ENCODE measurements at regions not wholly inside any gene's neighbourhood (a gene's known extent, or its start where the extent isn't known, plus 50 kb on each side); places are given as distances from the start of the nearest gene placed in this dataset.
"Not testable (repeated sequence)": the region's sequence is repeated elsewhere in the genome, so short reads cannot be mapped to it uniquely, and the experiment has no call there.

DNA sequence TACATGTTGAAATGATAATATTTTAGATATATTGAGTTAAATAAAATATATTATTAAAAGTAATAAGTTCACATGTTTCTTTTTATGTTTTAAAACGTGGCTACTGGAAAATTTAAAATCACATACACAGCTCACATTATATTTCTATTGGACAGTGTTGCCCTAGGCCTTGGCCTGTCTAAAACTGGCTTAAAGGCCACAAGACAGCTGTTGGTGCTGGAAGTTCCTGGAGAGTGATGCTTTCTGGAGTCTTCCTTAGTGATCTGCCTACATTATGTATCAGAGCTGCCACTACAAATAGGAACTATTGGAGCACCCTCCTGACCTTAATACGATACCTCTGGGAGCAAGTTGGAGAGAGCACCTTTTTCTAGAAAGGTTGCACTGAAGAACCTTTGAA is 254.1 kb upstream of the C2CD4B start:
- Histone ChIP-seq H3K4me3 (ENCODE audit: low read depth, low read length) (no peak overlapping the region), H3K36me3 (ENCODE audit: control insufficient read depth, insufficient read depth, low read length) (no peaks in the 10 kb centered on the region), H3K27me3 (ENCODE audit: control insufficient read depth, insufficient read depth, low read length) (no peaks in the 10 kb centered on the region)
- TF ChIP-seq, protein P1, sequence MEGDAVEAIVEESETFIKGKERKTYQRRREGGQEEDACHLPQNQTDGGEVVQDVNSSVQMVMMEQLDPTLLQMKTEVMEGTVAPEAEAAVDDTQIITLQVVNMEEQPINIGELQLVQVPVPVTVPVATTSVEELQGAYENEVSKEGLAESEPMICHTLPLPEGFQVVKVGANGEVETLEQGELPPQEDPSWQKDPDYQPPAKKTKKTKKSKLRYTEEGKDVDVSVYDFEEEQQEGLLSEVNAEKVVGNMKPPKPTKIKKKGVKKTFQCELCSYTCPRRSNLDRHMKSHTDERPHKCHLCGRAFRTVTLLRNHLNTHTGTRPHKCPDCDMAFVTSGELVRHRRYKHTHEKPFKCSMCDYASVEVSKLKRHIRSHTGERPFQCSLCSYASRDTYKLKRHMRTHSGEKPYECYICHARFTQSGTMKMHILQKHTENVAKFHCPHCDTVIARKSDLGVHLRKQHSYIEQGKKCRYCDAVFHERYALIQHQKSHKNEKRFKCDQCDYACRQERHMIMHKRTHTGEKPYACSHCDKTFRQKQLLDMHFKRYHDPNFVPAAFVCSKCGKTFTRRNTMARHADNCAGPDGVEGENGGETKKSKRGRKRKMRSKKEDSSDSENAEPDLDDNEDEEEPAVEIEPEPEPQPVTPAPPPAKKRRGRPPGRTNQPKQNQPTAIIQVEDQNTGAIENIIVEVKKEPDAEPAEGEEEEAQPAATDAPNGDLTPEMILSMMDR (IDR thresholded peaks at IDR 0.05; ENCODE audit: insufficient read depth, low read length, poor library complexity, severe bottlenecking), result no peak
- DNase-seq (ENCODE audit: low read depth), result no peak

DNA sequence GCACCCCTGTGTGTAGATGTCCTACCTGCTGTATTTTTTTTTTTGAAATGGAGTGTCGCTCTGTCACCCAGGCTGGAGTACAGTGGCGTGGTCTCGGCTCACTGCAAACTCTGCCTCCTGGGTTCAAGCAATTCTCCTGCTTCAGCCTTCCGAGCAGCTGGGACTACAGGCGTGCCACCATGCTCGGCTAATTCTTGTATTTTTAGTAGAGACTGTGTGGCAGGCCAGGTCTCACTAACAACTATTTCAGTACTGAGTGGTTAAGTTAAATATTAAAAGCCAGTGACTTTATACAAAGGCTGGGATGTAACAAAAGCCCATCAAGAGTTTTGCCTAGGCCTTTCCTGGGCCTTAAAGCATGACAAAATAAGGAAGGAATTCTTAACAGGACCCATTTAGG is 255.3 kb upstream of the C2CD4B start:
- peak; percentile 55 for DNase-seq (ENCODE audit: low read depth)
- not testable (repeated sequence) for H3K27me3 ChIP-seq (ENCODE audit: control insufficient read depth, insufficient read depth, low read length); H3K36me3 ChIP-seq (ENCODE audit: control insufficient read depth, insufficient read depth, low read length); H3K4me3 ChIP-seq (ENCODE audit: low read depth, low read length)

DNA sequence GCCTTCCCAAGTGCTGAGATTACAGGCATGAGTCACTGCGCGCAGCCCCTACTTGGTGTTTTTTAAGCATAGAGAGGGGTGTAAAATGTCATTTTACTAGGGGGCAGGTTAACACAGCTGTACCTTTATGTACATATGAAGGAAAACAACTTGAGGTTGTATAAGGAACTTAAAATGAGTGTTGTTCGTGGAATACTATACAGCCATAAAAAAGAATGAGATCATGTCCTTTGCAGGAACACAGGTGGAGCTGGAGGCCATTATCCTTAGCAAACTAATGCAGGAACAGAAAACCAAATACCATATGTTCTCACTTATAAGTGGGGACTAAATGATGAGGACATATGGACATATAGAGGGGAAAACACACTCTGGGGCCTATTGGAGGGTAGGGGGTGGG is 256.2 kb upstream of the C2CD4B start:
- Histone ChIP-seq H3K27me3 (ENCODE audit: control insufficient read depth, insufficient read depth, low read length) (no peaks in the 10 kb centered on the region), H3K4me3 (ENCODE audit: low read depth, low read length) (no peak overlapping the region), H3K36me3 (ENCODE audit: control insufficient read depth, insufficient read depth, low read length) (no peaks in the 10 kb centered on the region)
- no peak for DNase-seq (ENCODE audit: low read depth)
- TF ChIP-seq, protein P1 (IDR thresholded peaks at IDR 0.05; ENCODE audit: insufficient read depth, low read length, poor library complexity, severe bottlenecking), result no peak

DNA sequence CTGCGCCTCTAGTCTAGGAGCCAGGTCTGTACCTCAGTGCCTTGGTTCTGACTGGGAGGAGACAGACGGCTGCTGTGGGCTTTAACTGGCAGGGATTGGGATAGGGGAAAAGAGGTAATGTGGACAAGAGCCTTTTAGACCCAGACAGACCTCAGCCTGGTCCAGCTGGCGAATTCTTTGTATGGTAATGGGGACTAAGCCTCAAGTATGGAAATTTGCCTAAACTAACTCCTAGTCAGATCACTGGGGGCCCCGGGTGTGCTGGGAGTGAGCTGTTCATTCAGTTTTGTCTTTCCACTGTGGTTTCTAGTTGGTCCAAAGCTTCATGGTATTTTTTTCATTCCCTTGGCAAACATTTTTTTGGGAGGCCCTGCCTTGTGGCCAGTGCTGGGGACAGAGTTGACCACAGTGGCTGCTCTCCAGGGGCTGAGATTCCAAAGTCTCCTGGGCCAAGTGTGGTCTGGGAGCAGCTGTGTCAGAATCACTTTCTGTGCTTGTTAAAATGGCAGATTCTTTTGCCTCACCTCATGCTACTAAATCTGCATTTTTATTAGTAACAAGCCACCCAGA is 261.4 kb upstream of the C2CD4B start:
- no peaks in the 10 kb centered on the region for H3K36me3 ChIP-seq (ENCODE audit: control insufficient read depth, insufficient read depth, low read length)
- no peak for DNase-seq (ENCODE audit: low read depth)
- H3K4me3 ChIP-seq (ENCODE audit: low read depth, low read length), result no peak overlapping the region
- TF ChIP-seq, protein P1 (IDR thresholded peaks at IDR 0.05; ENCODE audit: insufficient read depth, low read length, poor library complexity, severe bottlenecking), result no peak
- no peaks in the 10 kb centered on the region for H3K27me3 ChIP-seq (ENCODE audit: control insufficient read depth, insufficient read depth, low read length)

DNA sequence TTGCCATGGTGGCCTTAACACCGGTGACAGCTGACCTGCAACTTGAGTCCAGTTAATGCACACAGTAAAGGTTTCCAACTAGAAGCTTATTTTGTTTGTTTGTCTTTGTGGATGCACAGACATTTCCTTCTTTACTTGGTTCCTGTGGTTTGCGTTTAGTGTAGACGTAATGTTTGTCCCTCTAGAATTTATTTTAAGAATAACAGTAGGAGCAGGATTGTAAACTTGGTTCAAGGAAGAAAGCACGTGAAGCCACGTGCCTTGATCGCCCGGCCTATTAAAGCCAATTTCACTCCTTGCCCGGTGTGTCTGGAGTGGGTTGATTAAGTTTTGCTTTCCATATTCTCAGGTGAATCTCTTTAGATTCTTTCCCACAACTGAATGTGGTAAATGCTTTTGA is 263.2 kb upstream of the C2CD4B start:
- H3K36me3 ChIP-seq (ENCODE audit: control insufficient read depth, insufficient read depth, low read length), result no peaks in the 10 kb centered on the region
- H3K4me3 ChIP-seq (ENCODE audit: low read depth, low read length), result no peak overlapping the region
- DNase-seq (ENCODE audit: low read depth), result no peak
- no peaks in the 10 kb centered on the region for H3K27me3 ChIP-seq (ENCODE audit: control insufficient read depth, insufficient read depth, low read length)
- TF ChIP-seq, protein P1 (IDR thresholded peaks at IDR 0.05; ENCODE audit: insufficient read depth, low read length, poor library complexity, severe bottlenecking), result no peak

DNA sequence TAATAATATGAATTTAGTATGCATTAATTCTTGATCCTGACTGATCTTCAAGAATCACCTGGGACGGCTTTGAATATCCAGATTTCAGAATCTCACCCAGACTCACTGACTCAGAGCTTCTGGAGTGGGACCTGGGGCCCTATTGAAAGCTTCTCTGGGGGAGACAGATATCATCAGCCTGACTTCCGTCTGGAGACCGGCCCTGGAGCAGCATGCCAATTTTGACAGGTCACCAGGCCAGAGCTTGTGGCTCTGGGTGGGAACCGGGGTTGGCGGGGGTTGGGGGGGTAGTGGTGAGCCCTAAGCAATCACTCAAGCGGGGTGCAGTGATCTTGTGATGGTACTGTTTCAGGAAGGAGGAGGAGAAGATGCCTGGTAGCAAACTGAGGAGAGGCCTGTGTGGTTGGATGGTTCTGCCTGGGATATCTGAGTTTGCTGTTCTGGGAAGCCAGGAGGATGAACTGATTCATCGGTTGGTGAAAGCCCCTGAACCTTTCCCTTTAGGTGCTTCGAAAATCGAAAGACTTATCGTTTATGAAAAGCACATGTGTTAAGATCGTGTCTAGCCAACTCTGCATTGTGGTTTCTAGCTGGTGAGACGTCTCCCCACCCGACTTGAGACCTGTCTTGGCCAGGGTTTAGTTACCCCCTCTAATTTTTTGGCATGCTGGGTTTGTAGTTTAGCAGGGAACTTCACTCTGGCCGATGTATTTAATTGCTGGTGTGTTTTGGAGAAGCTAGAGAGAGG is 263.9 kb upstream of the C2CD4B start:
- Histone ChIP-seq H3K27me3 (ENCODE audit: control insufficient read depth, insufficient read depth, low read length) (no peaks in the 10 kb centered on the region), H3K36me3 (ENCODE audit: control insufficient read depth, insufficient read depth, low read length) (no peaks in the 10 kb centered on the region), H3K4me3 (ENCODE audit: low read depth, low read length) (no peak overlapping the region)
- no peak for DNase-seq (ENCODE audit: low read depth)
- TF ChIP-seq, protein P1 (IDR thresholded peaks at IDR 0.05; ENCODE audit: insufficient read depth, low read length, poor library complexity, severe bottlenecking), result no peak

Measured in kidney epithelial cell (primary cell).